BLaER1 treated with 17β-estradiol and CSF1 and Interleukin-3, amounts not matched to agents 10 nM and 100 nM (cell line): ENCODE measurements at regions not wholly inside any gene's neighbourhood (a gene's known extent, or its start where the extent isn't known, plus 50 kb on each side); places are given as distances from the start of the nearest gene placed in this dataset.

Experiments used
- H3K27ac ChIP-seq, 11 experiments: shearing (Covaris generic); formaldehyde crosslinking; 2 replicates each; pipeline ENCODE4 v1.8.1; 2022
- H3K27me3 ChIP-seq, 11 experiments: shearing (Covaris generic); formaldehyde crosslinking; 2 replicates each; pipeline ENCODE4 v1.8.1; 2022
- H3K36me3 ChIP-seq, 11 experiments: shearing (Covaris generic); formaldehyde crosslinking; 2 replicates each; pipeline ENCODE4 v1.8.1; 2022
- H3K4me1 ChIP-seq, 10 experiments: shearing (Covaris generic); formaldehyde crosslinking; 2 replicates each; pipeline ENCODE4 v1.8.1; 2022
- H3K4me2 ChIP-seq, 11 experiments: shearing (Covaris generic); formaldehyde crosslinking; 2 replicates each; pipeline ENCODE4 v1.8.1; 2022
- H3K4me3 ChIP-seq, 10 experiments: shearing (Covaris generic); formaldehyde crosslinking; 2 replicates each; pipeline ENCODE4 v1.8.1; 2022
- H3K9ac ChIP-seq, 11 experiments: shearing (Covaris generic); formaldehyde crosslinking; 2 replicates each; pipeline ENCODE4 v1.8.1; 2022
- H3K9me3 ChIP-seq, 11 experiments: shearing (Covaris generic); formaldehyde crosslinking; replicated peaks in 1 of 11; 2 replicates each; pipeline ENCODE4 v1.8.1; 2022
- H4K20me1 ChIP-seq, 11 experiments: shearing (Covaris generic); formaldehyde crosslinking; 2 replicates each; pipeline ENCODE4 v1.8.1; 2022
- Cebpa-rat ChIP-seq, 11 experiments: shearing (Covaris generic); IDR thresholded peaks; 2 replicates each; pipeline ENCODE4 v1.8.1; 2022

DNA sequence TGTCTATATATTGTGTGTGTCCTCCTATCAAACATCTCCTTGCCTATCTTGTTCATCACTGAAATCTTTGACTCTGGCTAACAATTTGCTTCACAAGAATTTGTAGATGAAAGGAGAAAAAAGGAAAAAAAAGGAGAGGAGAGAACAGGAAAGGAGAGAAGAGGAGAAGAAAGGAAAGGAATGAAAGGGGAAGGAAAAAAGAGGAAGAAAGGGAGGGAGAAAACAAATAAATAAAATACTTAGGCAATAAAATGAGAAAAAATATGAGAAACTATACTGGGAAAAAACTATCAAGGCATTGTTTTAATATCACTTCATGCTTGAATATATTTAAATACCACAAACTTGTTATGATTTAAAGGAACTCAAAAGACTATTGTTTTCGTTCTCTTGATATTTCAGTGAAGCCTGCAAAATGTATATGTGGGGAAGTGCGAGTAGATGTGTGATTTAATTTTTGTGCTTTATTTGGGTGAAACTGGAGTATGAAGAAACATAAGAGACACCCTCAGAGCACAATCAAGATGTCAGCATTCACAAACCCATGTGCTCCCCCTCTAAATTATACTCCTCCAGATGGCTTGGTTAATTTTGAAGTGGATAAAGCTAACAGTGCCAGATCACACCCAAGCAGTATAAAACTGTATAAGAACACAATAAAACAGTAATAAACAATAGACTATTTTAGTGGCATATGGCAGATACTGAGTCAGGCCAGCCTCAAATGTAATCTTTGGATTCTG, 205.7 kb upstream of the SAMSN1 start:
- Histone ChIP-seq H3K36me3 (no peaks in the 10 kb centered on the region), H3K9ac (no peak overlapping the region), H3K4me1 (peaks cover 0 to 32% (median 8%) of the 10 kb centered on the region in 10 experiments; a peak in 12 of 20 replicates), H3K27me3 (no peaks in the 10 kb centered on the region), H4K20me1 (no peaks in the 10 kb centered on the region), H3K4me2 (peak overlapping the region in 4 of 11 experiments; percentile 2 to 80 (median 44); a peak in 5 of 22 replicates), H3K9me3 (peaks cover 0 to 10% (median 0%) of the 10 kb centered on the region in 11 experiments; a peak in 1 of 22 replicates), H3K27ac (peak overlapping the region in 3 of 11 experiments; percentile 19 to 50 (median 40); a peak in 5 of 22 replicates), H3K4me3 (no peak overlapping the region)
- TF ChIP-seq Cebpa-rat (IDR thresholded peaks at IDR 0.05), result no peak

DNA sequence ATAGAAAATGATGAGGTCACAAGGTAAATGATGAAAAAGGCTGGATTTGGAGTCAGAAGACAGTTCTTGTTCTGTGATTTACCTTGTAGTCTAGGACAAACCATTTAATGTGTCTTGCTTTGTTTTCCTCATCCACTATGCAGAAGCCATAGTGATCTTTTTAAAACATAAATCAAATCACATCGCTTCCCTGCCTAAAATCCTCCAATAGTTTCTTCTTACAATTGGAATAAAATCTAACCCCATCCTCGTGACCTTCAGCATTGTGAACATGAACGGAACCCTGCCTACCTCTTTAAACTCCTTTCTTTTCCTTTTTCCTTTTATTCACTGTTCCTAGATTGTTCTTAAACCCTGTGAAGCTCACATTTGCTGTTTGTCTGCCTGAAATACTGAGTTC, 204.9 kb upstream of the SAMSN1 start:
- no peak overlapping the region for H3K4me3 ChIP-seq
- no peaks in the 10 kb centered on the region for H3K36me3 ChIP-seq
- H3K9ac ChIP-seq, result no peak overlapping the region
- H3K27ac ChIP-seq, result no peak overlapping the region
- H3K27me3 ChIP-seq, result no peaks in the 10 kb centered on the region
- peak overlapping the region in 2 of 11 experiments; percentile 65 to 80; a peak in 3 of 22 replicates for H3K4me2 ChIP-seq
- no peak for TF ChIP-seq Cebpa-rat (IDR thresholded peaks at IDR 0.05)
- no peaks in the 10 kb centered on the region for H4K20me1 ChIP-seq
- H3K4me1 ChIP-seq, result peaks cover 0 to 39% (median 8%) of the 10 kb centered on the region in 10 experiments; a peak in 12 of 20 replicates
- H3K9me3 ChIP-seq, result peaks cover 0 to 10% (median 0%) of the 10 kb centered on the region in 11 experiments; a peak in 1 of 22 replicates

- Histone ChIP-seq H3K4me2 (no peak overlapping the region), H3K9me3 (peaks cover 0 to 8% (median 3%) of the 10 kb centered on the region in 11 experiments; a peak in 6 of 22 replicates)
These were observed 203.9 kb upstream of the SAMSN1 start for GRCh38 chr21:14750041-14750440.

GRCh38 chr21:14748662-14749061, 202.5 kb upstream of the SAMSN1 start:
- Histone ChIP-seq H3K4me3 (no peak overlapping the region), H3K9ac (no peak overlapping the region), H3K36me3 (no peaks in the 10 kb centered on the region), H3K27me3 (no peaks in the 10 kb centered on the region), H3K4me1 (peaks cover 0 to 50% (median 5%) of the 10 kb centered on the region in 10 experiments; a peak in 12 of 20 replicates), H3K27ac (no peak overlapping the region), H3K4me2 (no peak overlapping the region), H4K20me1 (no peaks in the 10 kb centered on the region), H3K9me3 (peaks cover 0 to 19% (median 12%) of the 10 kb centered on the region in 11 experiments; a peak in 13 of 22 replicates)
- TF ChIP-seq Cebpa-rat (IDR thresholded peaks at IDR 0.05), result no peak

More at GRCh38 chr21:14750041-14750440, 203.9 kb upstream of the SAMSN1 start:
- Histone ChIP-seq H3K36me3 (no peaks in the 10 kb centered on the region), H3K4me3 (no peak overlapping the region), H3K9ac (no peak overlapping the region), H4K20me1 (no peaks in the 10 kb centered on the region), H3K27ac (no peak overlapping the region), H3K4me1 (peaks cover 0 to 49% (median 8%) of the 10 kb centered on the region in 10 experiments; a peak in 12 of 20 replicates), H3K27me3 (no peaks in the 10 kb centered on the region)
- no peak for TF ChIP-seq Cebpa-rat (IDR thresholded peaks at IDR 0.05)

DNA sequence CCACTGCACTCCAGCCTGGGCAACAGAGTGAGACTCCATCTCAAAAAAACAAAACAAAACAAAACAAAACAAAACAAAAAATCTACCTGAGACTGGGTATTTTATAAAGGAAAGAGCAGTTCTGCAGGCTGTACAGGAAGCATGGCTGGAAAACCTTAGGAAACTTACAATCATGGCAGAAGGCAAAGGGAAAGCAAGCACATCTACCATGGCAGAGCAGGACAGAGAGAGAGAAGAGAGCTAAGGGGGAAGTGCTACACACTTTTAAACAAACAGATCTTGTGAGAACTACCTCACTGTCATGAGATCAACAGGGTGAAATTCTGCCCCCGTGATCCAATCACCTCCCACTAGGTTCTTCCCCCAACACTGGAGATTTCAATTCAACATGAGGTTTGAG, 198.3 kb upstream of the SAMSN1 start:
- no peak for TF ChIP-seq Cebpa-rat (IDR thresholded peaks at IDR 0.05)
- Histone ChIP-seq H3K9ac (no peak overlapping the region), H3K27ac (no peak overlapping the region), H3K9me3 (peaks cover 0 to 22% (median 13%) of the 10 kb centered on the region in 11 experiments; a peak in 14 of 22 replicates), H3K4me3 (no peak overlapping the region), H3K36me3 (no peaks in the 10 kb centered on the region), H3K4me1 (peaks cover 0 to 22% (median 0%) of the 10 kb centered on the region in 10 experiments; a peak in 4 of 20 replicates), H4K20me1 (no peaks in the 10 kb centered on the region), H3K4me2 (no peak overlapping the region), H3K27me3 (no peaks in the 10 kb centered on the region)

GRCh38 chr21:14742119-14742518, 196.0 kb upstream of the SAMSN1 start:
- H3K9me3 ChIP-seq, result peaks cover 0 to 22% (median 13%) of the 10 kb centered on the region in 11 experiments; a peak in 14 of 22 replicates
- H3K9ac ChIP-seq, result no peak overlapping the region
- no peaks in the 10 kb centered on the region for H3K36me3 ChIP-seq
- no peak overlapping the region for H3K4me2 ChIP-seq
- H3K27ac ChIP-seq, result no peak overlapping the region
- H3K27me3 ChIP-seq, result no peaks in the 10 kb centered on the region
- TF ChIP-seq Cebpa-rat (IDR thresholded peaks at IDR 0.05), result no peak
- H3K4me3 ChIP-seq, result no peak overlapping the region
- H4K20me1 ChIP-seq, result no peaks in the 10 kb centered on the region
- H3K4me1 ChIP-seq, result peaks cover 0 to 28% (median 0%) of the 10 kb centered on the region in 10 experiments; a peak in 6 of 20 replicates

GRCh38 chr21:14741256-14741655, 195.1 kb upstream of the SAMSN1 start:
- Histone ChIP-seq H3K27ac (no peak overlapping the region), H3K4me2 (no peak overlapping the region), H4K20me1 (no peaks in the 10 kb centered on the region), H3K4me1 (peaks cover 0 to 28% (median 0%) of the 10 kb centered on the region in 10 experiments; a peak in 6 of 20 replicates), H3K9me3 (peaks cover 0 to 22% (median 13%) of the 10 kb centered on the region in 11 experiments; a peak in 14 of 22 replicates), H3K27me3 (no peaks in the 10 kb centered on the region), H3K4me3 (no peak overlapping the region), H3K9ac (no peak overlapping the region), H3K36me3 (no peaks in the 10 kb centered on the region)
- TF ChIP-seq Cebpa-rat (IDR thresholded peaks at IDR 0.05), result no peak

GRCh38 chr21:14740692-14741091, 194.6 kb upstream of the SAMSN1 start:
- H4K20me1 ChIP-seq, result no peaks in the 10 kb centered on the region
- no peak overlapping the region for H3K27ac ChIP-seq
- H3K27me3 ChIP-seq, result no peaks in the 10 kb centered on the region
- no peak overlapping the region for H3K4me3 ChIP-seq
- no peak overlapping the region for H3K4me2 ChIP-seq
- no peak overlapping the region for H3K9ac ChIP-seq
- H3K9me3 ChIP-seq, result peaks cover 0 to 22% (median 13%) of the 10 kb centered on the region in 11 experiments; a peak in 14 of 22 replicates
- no peaks in the 10 kb centered on the region for H3K36me3 ChIP-seq
- no peak for TF ChIP-seq Cebpa-rat (IDR thresholded peaks at IDR 0.05)
- peaks cover 0 to 26% (median 0%) of the 10 kb centered on the region in 10 experiments; a peak in 6 of 20 replicates for H3K4me1 ChIP-seq

DNA sequence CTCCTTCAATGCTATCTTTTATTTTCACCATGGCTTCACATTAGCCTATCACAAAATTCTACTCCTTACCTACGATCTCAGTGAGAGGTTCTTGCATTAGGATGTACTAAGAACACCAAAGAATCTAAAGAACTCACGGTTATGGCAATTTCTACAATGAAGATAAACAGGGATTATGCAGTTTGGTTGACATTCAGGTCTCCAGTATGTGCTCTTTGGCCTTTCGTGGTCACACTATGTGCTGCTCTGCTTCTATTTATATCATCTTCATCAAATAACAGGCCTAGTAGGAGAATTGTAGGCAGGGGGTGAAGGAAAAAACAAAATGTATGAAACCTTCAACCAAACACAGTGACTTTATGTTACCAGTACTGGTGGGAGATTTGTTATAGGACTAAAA, 194.0 kb upstream of the SAMSN1 start:
- Histone ChIP-seq H3K27me3 (no peaks in the 10 kb centered on the region), H3K9ac (no peak overlapping the region), H3K4me1 (peaks cover 0 to 20% (median 0%) of the 10 kb centered on the region in 10 experiments; a peak in 6 of 20 replicates), H3K36me3 (no peaks in the 10 kb centered on the region), H4K20me1 (no peaks in the 10 kb centered on the region), H3K27ac (no peak overlapping the region), H3K9me3 (peaks cover 0 to 17% (median 12%) of the 10 kb centered on the region in 11 experiments; a peak in 14 of 22 replicates), H3K4me3 (no peak overlapping the region), H3K4me2 (no peak overlapping the region)
- TF ChIP-seq Cebpa-rat (IDR thresholded peaks at IDR 0.05), result no peak
